NCI-H748 (cell line): ENCODE measurements at regions not wholly inside any gene's neighbourhood (a gene's known extent, or its start where the extent isn't known, plus 50 kb on each side); places are given as distances from the start of the nearest gene placed in this dataset.

Experiments
- DNase-seq: peaks from one replicate; lab custom pipeline; 2025; ENCODE audit not compliant: unreplicated experiment; lab: John Stamatoyannopoulos, UW

DNA sequence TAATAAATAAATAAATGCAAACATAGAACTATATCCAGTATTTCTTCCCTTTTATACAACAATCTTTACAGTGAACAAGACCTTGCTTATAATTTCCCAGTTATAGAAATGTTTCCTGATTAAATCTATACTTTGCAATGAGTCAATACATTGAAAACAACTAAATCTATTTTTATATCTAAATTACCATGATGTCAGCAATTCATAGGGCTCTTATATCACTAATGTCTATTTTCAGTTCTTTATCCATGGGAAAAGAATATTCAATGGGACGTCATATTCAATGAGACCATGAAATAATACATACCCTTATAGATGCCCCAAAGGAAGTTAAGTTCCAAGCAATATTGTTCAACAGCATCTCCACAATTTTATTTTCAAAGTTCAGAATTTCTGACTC lies 359.9 kb downstream of the CASP12 start:
- DNase-seq = no peak

DNA sequence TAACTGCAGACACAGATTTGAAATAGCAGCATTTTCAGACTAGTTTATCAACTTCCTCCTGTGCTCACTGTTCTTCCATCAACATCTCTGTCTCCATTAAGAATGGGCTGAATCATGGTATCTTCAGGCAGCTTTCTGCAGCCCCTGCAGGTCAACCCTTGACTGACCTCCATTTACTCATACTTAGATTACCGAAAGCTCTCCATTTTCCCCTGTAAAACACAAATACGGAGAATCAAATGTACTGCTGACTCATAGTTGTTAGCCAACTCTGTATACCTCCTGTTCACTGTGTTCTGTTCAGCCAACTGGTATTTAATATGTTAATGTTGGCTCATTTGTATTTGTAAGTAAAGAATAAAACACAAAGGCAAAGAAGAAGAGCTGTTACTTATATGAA lies 364.0 kb downstream of the CASP12 start:
- DNase-seq = no peak

DNA sequence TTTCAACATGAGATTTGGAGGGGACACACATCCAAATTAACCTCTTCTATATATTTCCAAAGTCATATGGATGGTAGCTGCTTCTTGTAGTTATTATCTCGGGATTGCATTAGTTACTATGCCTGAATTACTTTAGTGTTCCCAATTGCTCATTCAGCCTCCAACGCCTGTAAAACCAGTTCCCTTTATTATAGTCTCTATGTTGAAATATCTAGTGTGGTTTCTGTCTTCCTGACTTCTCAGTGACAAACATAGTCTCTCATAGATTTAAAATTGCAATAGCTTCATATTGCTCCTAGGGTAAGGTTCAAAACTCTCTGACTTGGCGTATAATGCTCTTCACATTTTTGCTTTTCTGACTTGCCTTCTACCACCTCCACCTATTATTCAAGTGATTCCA lies 366.4 kb downstream of the CASP12 start:
- DNase-seq = no peak

DNA sequence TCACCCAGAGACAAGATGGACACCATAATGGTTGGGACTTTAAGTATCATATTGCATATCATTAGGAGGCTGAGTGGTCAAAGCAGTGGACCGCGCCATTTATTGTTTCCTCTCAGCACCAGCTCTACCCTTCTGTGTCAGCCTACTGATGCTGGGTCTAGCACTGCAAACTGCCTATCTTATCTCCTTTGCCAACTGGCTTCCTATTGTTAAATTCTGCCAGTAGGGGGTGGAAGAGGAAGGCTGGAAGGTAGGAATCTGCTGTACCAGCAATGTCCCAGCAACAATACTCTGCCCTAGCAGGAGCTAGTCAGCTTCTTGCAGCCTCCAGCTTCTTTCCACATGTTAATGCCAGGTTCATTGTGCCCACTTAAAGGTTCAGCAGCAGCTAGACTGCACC lies 367.1 kb upstream of the PDGFD start:
- DNase-seq = peak; percentile 9

DNA sequence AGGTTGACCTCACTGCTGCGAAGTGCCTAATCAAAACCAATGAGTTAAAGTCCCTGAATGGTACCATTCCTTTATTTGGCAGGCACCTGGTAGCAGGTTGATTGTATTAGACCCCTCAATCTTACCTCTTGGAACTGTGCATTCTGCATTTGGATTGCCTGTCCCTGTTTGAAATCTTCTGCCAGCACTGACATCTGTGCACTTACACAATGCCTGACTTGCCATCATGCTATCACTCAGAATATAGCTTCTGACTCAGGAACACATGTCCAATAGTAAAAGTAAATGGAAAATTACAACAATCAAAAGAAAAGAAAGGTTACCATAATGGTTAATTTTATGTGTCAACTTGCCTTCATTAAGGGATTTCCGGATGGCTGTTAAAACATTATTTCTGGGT lies 366.0 kb upstream of the PDGFD start:
- DNase-seq = no peak

DNA sequence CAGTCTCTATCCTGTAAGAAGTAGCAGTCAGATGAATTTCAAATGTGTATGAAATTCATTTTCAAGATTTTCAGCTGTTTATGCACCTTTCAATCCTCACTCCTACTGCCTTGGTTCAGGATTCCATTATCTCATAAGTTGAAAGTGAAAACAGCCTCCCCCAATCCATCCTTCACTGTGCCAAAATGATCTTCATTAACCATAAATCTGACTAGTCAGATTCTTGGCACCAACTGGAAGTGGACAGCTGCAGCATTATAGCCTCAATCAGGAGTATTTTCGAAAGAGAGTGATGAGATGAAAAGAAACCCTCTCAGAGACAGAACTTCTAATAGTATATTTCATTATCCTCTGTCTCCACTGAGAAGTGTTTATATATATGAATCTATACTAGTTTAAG lies 365.3 kb upstream of the PDGFD start:
- DNase-seq = no peak

DNA sequence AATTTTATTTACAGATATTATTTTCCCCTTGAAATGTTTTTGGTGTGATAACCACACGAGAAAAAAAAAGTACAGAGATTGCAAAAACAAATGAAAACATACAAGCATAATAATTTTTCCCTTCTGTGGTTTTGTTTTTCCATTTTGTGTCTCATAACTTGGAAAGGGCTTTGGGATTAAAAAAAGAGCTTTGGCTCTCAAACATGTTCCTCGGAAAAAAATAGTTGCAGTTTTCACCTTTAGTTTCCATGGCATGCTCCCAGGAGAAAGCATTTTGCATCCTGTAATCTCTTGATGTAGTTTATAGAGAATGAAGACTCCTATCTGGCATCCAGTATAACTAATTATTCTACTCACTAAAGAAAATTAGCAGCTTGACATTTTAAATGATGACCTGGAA lies 362.1 kb upstream of the PDGFD start:
- no peak for DNase-seq

DNA sequence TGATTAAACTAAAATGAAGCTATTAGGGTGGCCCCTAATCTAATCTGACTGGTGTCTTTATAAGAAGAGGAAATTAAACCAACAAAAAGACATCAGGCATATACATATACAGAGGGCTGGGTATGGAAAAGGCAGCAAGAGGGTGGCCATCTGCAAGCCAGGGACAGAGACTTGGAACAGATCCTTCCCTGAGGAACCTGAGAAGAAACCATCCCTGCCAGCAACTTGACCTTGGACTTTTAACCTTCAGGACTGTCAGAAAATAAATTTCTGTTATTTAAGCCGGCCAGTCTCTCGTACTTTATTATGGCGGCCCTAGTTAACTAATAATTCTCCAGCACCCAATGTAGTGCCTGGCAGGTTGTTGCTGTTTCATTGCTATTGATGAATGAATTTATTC lies 361.5 kb upstream of the PDGFD start:
- DNase-seq = no peak

DNA sequence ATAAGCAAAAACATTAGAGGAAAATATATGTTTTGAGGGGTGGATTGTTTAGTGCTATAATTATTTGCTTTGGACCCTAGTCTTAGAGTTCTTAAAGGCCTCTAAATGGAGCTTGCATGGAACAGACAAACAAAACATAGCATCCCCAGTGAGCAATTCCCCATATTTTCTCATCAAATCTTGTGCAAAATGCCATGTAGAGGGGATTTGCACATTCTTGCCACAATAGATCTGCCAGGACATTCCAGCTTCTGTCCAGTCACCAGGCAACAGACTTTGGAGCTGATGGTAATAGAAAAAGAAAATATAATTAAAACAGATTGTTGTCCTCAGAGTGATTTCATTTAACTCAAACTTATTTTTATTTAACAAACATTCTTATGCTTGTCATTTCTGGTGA lies 360.3 kb upstream of the PDGFD start:
- DNase-seq = no peak

DNA sequence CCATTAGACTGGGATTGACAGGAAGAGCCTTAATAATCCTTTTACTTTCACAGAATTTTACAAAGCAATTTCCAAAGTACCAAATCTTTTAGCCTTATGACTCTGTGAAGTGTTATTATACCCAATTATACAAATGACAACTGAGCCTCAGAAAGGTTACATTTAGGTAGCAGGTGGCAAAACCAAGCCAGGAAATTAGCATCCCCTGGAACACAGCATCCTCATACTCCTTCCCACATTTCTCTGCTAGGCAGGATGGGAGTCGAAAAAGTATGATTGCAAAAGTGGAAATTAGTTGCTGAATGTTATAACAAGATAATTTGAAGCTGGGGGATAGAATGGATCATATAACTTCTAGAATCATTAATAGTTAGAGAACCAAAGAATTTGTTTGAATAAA lies 359.7 kb upstream of the PDGFD start:
- DNase-seq = no peak

DNA sequence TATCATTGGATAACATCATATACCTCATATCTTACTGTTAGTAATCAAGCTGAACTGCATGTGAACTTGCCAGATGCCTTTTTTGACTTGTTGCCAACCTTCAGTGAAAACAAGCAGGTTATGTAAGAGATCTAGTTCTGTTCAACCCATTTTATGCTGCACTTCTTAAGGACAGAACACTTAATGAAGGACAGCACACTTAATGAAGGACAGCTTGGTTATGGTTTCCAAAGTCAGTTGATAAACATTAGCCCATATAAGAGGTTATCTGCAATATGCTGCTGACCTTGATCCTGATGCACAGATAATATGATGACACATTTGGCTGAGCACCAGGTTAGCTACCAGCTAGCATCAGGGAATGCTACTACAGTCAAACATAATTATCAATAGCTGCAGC lies 358.7 kb upstream of the PDGFD start:
- peak; percentile 74 for DNase-seq

DNA sequence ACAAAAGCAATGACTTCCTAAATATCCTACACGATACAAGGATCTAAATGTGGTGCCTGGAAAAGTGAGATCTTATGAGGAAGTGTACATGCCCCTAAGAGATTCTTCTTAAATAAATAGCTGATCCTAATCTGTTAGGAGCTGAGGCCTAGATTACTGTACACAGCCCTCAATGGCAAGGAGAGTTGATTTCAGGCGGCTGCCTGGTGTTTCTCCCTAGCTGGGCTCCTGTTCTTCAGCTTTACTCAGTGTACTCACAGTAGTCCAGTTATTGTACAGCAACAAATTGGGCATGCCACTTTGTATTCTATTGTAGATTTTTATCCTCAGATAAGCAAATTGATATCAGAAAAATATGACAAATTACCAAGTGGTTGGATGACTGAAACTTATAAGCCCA lies 358.2 kb upstream of the PDGFD start:
- DNase-seq = peak; percentile 3

DNA sequence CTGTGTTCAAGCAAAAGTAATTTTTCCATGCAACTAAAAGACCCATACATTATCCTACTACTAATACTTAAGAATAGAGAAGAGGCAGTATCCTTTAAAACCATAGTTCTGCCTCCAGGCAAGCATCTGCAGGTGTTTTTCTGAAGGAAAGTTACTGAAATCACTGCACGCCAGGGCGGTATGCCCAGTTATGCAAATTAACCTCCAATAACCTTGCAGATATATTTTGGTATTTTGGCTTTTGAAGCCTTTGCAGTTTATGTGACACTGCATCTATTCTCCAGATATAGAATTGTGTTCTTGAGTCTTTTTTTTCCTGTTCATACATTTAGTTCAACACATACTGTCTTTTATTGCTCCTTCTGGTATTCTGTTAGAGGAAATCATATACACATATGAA lies 346.2 kb upstream of the PDGFD start:
- no peak for DNase-seq

DNA sequence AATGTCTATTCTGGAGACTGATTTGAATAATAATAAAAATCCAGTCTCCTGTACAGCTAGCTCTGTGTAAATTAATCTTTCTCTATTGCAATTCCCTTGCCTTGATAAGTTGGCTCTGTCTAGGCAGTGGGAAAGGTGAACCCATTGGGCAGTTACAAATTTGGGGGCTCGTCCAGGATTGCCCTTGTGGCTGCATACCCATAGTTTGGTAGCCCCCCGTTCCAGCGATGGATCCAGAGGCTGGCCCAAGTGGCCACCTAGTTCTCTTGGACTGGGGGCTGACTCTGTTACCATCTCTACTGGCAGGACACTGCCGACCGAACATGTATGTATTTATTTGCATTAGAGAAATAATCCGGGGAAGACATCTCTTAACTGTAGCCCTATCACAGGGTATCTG lies 326.2 kb upstream of the PDGFD start:
- DNase-seq = no peak

DNA sequence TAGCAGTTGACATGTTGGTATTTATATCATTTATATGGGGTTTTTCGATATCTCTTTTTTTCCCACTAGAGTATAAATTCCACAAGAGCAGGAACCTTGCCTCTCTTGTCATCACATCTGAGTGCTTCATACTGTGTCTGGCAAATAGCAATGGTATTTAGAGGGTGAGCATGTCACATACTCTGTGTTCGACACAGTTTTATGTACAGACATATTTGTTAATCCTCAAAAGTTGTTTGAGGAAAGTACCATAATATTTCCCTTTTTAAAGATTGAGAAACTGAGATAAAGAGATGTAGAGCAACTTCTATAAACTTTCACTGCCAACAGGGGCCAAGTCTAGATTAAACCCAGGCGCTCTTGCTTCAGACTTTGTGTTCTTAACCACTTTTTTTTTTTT lies 324.6 kb upstream of the PDGFD start:
- DNase-seq = no peak

DNA sequence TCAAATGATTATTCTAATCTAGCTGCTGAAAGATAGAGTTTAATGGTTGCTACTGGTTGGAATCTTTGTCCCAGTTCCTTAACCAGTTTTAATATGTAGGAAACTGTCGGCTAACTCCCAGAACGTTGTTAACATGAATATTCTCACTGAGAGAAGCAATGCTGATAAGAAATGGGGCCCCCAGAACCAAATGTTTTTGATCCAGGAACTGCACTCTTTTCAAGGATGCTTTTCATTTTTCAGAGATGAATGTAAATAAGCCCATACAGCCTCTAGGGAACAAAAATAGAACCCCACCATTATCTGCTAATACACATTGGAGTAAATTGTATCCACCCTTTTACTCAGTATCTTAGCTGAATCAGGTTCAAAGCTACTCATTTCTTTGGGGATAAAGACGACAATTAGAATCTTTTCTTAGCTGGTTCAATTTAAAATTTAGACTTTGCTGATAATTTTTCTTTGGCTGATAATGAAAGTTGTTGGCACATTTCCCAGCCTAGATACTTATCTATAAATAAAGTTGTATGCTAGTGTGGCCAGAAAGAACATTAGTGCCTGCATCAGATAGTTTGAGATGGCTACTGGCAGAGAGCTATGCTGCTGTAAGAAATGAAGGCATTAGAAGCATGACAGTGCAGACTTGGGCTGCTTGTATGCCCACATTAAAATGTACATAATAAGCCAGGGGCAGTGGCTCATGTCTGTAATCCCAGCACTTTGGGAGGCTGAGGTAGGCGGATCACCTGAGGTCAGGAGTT lies 323.3 kb upstream of the PDGFD start:
- no peak for DNase-seq

DNA sequence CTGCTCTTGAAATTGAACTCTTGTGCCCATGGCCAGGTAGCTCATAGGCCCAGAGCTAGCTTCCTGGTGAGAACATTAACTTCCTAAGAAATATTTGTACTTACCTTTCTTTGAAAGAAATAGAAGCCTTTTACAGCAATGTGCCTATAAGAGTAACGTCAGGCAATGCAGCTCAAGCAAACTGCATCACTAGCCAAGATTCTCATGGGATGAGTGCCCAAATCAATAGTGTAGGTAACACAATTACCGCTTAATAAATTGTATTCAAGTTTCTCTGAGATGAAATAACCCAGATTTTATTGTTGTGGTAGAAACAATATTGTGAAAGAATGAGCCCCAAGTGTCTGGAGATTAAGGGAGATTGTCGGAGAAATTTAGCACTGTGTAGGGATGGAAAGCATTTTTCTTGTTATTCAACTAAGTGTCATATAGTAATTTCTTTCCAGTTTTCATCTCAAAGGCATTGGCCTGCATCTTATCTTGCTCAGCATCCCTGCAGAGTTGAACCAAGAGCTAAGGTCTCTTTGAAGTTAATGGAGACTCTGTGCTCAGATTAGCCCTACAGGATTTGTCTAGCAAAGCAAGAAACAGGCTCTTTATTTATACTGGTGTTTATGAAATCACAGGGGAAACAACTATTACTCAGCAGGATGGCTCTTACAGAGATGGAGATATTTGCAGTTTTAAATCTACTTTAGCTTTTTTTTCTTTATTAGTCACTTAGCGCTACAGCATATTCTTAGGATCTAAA lies 321.0 kb upstream of the PDGFD start:
- no peak for DNase-seq

DNA sequence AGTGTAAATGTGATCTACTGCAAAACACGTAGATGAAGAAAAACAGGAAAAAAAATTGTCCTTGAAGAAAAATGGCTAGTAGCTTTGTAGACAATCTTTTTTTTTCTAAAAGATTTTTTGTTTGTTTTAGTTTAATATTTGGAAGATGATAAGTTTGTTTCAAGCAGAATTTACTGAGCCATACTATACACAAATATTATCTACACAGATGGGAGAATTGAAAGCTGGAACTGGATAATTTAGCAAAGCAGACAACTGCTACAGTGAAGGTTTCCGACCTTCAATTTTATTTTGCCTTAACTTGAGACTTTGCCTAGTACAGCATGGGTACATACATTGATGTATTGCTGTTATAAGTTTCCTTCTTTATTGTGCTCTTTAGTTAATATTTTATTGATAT lies 313.0 kb upstream of the PDGFD start:
- no peak for DNase-seq

DNA sequence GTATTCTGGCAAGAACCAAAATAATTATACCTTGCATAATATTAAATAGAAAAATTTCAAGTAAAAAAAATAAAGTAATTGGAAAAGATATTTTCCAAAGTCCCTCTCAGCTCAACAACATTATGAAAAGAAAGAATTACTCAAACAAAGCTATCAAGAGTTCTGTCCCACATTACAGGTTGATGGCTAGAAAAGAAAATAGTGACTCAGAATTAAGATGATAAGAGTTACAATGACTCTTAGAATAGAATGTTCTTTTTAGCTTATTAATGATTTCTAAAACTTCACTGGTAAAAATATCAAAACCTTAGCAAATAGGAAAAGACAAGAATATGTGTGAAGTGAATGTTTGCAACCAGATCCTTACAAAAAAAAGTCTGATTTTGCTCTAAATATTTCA lies 312.5 kb upstream of the PDGFD start:
- no peak for DNase-seq

DNA sequence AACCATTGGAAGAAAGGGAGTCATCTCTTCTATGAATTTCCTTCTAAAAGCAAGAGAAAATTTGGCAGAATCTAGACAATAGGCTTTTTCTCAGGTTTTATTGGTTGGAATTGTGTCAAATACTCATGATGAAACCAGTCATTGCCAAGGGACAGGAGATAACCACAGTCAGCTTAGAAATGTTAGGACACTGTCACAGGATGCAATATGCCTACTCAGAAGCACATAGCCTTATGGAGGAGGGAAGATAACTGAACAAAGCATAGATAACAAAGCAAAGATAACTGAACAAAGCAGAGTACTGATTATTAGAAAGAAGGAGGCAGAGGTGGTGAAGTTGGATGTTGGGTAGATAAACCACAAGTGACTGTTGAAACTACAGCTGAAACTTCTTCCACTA lies 303.5 kb upstream of the PDGFD start:
- DNase-seq = no peak

DNA sequence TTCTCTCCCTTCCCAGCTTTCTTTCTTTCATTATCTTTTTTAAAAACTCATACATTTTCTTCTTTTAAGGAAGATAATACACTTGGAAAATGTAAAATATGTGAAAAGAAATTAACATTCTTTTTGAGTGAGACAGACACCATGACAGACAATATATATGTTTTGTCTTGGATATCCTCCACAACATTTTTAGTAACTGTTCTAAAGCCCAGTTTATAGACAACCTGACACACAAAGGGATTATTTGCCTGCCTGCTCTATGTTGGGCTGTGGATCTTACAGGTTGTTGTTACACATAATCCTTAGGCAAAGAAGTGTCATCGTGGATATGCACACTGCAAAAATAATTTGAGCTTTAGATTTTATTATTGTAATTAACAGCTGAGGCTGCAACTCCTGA lies 301.4 kb upstream of the PDGFD start:
- no peak for DNase-seq

DNA sequence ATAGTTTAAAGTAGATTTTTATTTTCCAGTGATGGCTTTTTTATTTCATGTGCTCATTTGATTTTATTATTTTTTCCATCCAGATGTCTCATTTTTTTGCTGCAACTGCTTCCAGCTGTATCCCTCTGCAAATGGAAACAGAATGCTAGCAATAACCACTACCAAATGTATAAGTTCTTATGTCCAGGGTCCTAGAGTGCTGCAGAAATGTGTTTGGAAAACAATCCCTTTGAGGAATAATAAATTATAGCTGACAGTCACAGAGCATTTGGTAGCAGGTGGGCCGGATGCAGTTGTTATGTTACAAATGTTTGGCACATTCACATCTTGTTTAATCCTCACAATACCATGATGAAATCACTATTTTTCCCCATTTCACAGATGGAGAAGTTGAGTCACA lies 300.7 kb upstream of the PDGFD start:
- DNase-seq = no peak

DNA sequence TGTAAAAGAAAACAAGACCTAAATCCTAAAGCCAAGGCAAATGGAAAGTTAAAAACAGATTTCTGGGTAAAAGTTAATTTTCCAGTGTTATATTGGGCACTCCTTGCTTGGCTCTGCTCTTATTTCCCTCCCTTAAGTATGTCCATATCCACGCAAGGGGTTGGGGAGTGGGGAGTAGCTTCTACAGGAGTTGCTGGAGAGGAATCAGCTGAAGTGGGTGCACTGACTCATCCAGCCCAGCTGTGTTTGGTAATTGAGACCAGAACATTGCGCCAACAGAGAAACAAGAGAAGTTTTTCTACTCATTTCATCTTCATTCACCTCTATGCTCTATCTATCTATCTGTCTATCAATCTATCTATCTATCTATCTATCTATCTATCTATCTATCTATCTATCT lies 298.4 kb upstream of the PDGFD start:
- no peak for DNase-seq
